ENCODE measurements at regions not wholly inside any gene's neighbourhood (a gene's known extent, or its start where the extent isn't known, plus 50 kb on each side); places are given as distances from the start of the nearest gene placed in this dataset.

GRCh38 chr2:129778584-129778877, 200.9 kb upstream of the RAB6C start:
- TF ChIP-seq CTCF (IDR thresholded peaks at IDR 0.05): no peak
- TF ChIP-seq EZH2 (IDR thresholded peaks at IDR 0.05): no peak
- TF ChIP-seq EZH2phosphoT487 (IDR thresholded peaks at IDR 0.05): no peak

Measured in neural progenitor cell (in vitro differentiated cells).